ENCODE measurements at regions not wholly inside any gene's neighbourhood (a gene's known extent, or its start where the extent isn't known, plus 50 kb on each side); places are given as distances from the start of the nearest gene placed in this dataset.

DNA sequence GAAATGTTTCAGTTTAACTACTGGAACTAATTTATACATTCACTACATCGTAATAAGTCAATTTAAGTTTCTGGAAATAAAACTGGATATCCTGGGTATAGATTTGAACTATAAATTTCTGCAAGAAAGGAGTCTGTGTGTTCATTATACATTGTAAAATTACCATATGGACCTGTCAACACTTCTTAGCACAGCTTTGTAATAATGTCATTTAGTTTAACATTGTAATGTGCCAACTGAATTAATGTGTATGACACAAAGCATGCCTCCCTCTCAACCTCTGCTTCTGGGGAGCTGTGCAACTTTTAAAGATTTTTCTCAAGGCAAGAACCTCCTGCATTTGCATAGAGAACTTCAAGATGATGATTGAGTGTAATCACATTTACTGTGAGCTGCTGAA, 213.7 kb upstream of the GALNT5 start:
- H4K91ac ChIP-seq (ENCODE audit: low read depth, low read length, poor library complexity) = no peak overlapping the region
- H3K27me3 ChIP-seq (ENCODE audit: control insufficient read depth in 3 of 3, insufficient read depth in 3 of 3, low read depth in 1 of 3, low read length in 3 of 3) = no peaks in the 10 kb centered on the region
- H3K4me3 ChIP-seq (ENCODE audit: low read length in 2 of 2) = no peak overlapping the region
- no CpG with 5 or more reads among the region's 1 CpG for WGBS, 2 donors (ENCODE audit: extremely low coverage in 2 of 2, insufficient read length in 2 of 2, insufficient replicate concordance in 1 of 2)
- H2BK12ac ChIP-seq (ENCODE audit: low read length) = no peak overlapping the region
- H2BK5ac ChIP-seq (ENCODE audit: low read length) = no peak overlapping the region
- H4K8ac ChIP-seq (ENCODE audit: low read depth, low read length) = no peak overlapping the region
- H3K27ac ChIP-seq (replicated peaks; ENCODE audit: low read length) = no peak overlapping the region
- no peaks in the 10 kb centered on the region for H3K36me3 ChIP-seq (replicated peaks in 1 of 2; ENCODE audit: control insufficient read depth in 2 of 2, insufficient read depth in 2 of 2, low read length in 2 of 2)
- H3K9me3 ChIP-seq (replicated peaks in 1 of 2; ENCODE audit: control insufficient read depth in 2 of 2, insufficient read depth in 1 of 2, low read depth in 1 of 2, low read length in 2 of 2) = no peaks in the 10 kb centered on the region
- no peak overlapping the region for H3K4me2 ChIP-seq (ENCODE audit: insufficient read depth, low read length, poor library complexity, severe bottlenecking)
- no peak overlapping the region for H2BK120ac ChIP-seq (ENCODE audit: low read depth, low read length)
- no peak overlapping the region for H3K18ac ChIP-seq (ENCODE audit: low read length)
- no peak overlapping the region for H2AK5ac ChIP-seq (ENCODE audit: low read depth, low read length)
- no peak overlapping the region for H2AFZ ChIP-seq (ENCODE audit: low read length)
- no peak overlapping the region for H2BK15ac ChIP-seq (ENCODE audit: low read length)
- H3K9ac ChIP-seq (ENCODE audit: low read depth, low read length, poor library complexity) = no peak overlapping the region
- no peaks in the 10 kb centered on the region for H3K4me1 ChIP-seq (ENCODE audit: control insufficient read depth in 2 of 2, insufficient read depth in 1 of 2, low read depth in 1 of 2, low read length in 2 of 2)
- H3K79me1 ChIP-seq (ENCODE audit: low read depth, low read length) = no peaks in the 10 kb centered on the region
- DNase-seq (ENCODE audit: low spot score) = no peak
- H3K23ac ChIP-seq (ENCODE audit: low read depth, low read length, poor library complexity) = no peak overlapping the region
- H3K14ac ChIP-seq (ENCODE audit: low read length) = no peak overlapping the region
- H3K4ac ChIP-seq (ENCODE audit: low read length) = no peak overlapping the region

DNA sequence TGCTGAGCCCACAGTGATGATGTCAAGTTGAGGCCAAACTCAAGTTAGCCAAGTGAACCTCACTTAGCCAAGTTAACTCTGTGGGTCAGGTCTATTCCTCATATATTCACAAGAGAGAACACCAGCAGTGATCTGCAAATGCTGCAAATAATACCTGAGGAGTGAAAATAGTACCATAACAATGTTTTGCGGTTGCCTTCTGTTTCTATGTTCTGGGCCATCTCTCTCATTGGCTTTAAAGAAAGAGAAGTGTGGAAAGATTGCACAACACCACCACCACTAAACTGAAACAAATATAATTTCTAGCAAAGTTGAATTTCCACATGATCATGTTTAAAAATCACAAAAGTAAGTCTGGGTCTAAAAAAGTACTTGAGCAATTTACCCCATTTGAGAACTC, 211.1 kb upstream of the GALNT5 start:
- Histone ChIP-seq H2AFZ (ENCODE audit: low read length) (no peak overlapping the region), H3K4me1 (ENCODE audit: control insufficient read depth in 2 of 2, insufficient read depth in 1 of 2, low read depth in 1 of 2, low read length in 2 of 2) (no peaks in the 10 kb centered on the region), H3K9ac (ENCODE audit: low read depth, low read length, poor library complexity) (no peak overlapping the region), H3K23ac (ENCODE audit: low read depth, low read length, poor library complexity) (no peak overlapping the region), H2AK5ac (ENCODE audit: low read depth, low read length) (no peak overlapping the region), H3K4ac (ENCODE audit: low read length) (no peak overlapping the region), H2BK120ac (ENCODE audit: low read depth, low read length) (no peak overlapping the region), H2BK12ac (ENCODE audit: low read length) (no peak overlapping the region), H3K4me2 (ENCODE audit: insufficient read depth, low read length, poor library complexity, severe bottlenecking) (no peak overlapping the region), H3K4me3 (ENCODE audit: low read length in 2 of 2) (no peak overlapping the region), H3K9me3 (replicated peaks in 1 of 2; ENCODE audit: control insufficient read depth in 2 of 2, insufficient read depth in 1 of 2, low read depth in 1 of 2, low read length in 2 of 2) (no peaks in the 10 kb centered on the region), H3K27ac (replicated peaks; ENCODE audit: low read length) (no peak overlapping the region), H3K14ac (ENCODE audit: low read length) (no peak overlapping the region), H3K79me1 (ENCODE audit: low read depth, low read length) (no peaks in the 10 kb centered on the region), H3K27me3 (ENCODE audit: control insufficient read depth in 3 of 3, insufficient read depth in 3 of 3, low read depth in 1 of 3, low read length in 3 of 3) (no peaks in the 10 kb centered on the region), H3K18ac (ENCODE audit: low read length) (no peak overlapping the region), H3K36me3 (replicated peaks in 1 of 2; ENCODE audit: control insufficient read depth in 2 of 2, insufficient read depth in 2 of 2, low read length in 2 of 2) (no peaks in the 10 kb centered on the region), H4K8ac (ENCODE audit: low read depth, low read length) (no peak overlapping the region), H4K91ac (ENCODE audit: low read depth, low read length, poor library complexity) (no peak overlapping the region), H2BK15ac (ENCODE audit: low read length) (no peak overlapping the region), H2BK5ac (ENCODE audit: low read length) (no peak overlapping the region)
- no peak for DNase-seq (ENCODE audit: low spot score)
- WGBS, 2 donors (ENCODE audit: extremely low coverage in 2 of 2, insufficient read length in 2 of 2, insufficient replicate concordance in 1 of 2) = no CpG with 5 or more reads among the region's 1 CpG

DNA sequence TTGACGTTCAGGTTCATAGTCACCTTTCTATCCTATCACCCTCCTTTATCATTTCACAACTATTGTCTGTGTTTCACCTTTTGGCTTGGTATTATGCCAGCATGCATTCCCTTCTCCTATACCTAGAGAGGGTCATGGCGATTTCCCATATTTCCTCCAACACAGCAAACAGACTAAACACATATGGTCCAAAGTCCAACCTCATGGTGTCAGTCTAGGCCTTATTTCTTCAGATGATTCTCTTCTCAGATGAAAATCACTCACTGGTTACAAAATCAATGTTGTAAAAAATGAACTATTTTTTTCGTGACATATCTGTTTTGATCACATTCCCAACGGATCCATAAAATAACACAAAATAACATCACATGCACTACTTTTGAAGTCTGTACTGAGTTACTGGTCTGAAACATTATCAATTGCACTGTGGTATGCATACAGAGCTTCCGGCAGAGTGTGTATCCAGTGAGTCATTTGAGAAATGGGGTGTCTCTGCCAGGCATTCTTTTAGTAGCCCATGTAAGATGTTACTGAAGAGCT, 204.8 kb upstream of the GALNT5 start:
- H2AFZ ChIP-seq (ENCODE audit: low read length) = no peak overlapping the region
- no peak overlapping the region for H3K23ac ChIP-seq (ENCODE audit: low read depth, low read length, poor library complexity)
- H2AK5ac ChIP-seq (ENCODE audit: low read depth, low read length) = no peak overlapping the region
- H3K14ac ChIP-seq (ENCODE audit: low read length) = no peak overlapping the region
- no peak for DNase-seq (ENCODE audit: low spot score)
- no CpG with 5 or more reads among the region's 5 CpGs for WGBS, 2 donors (ENCODE audit: extremely low coverage in 2 of 2, insufficient read length in 2 of 2, insufficient replicate concordance in 1 of 2)
- H3K79me1 ChIP-seq (ENCODE audit: low read depth, low read length) = no peaks in the 10 kb centered on the region
- H3K27ac ChIP-seq (replicated peaks; ENCODE audit: low read length) = no peak overlapping the region
- no peak overlapping the region for H3K4me3 ChIP-seq (ENCODE audit: low read length in 2 of 2)
- H3K4me1 ChIP-seq (ENCODE audit: control insufficient read depth in 2 of 2, insufficient read depth in 1 of 2, low read depth in 1 of 2, low read length in 2 of 2) = no peaks in the 10 kb centered on the region
- no peak overlapping the region for H4K91ac ChIP-seq (ENCODE audit: low read depth, low read length, poor library complexity)
- no peaks in the 10 kb centered on the region for H3K9me3 ChIP-seq (replicated peaks in 1 of 2; ENCODE audit: control insufficient read depth in 2 of 2, insufficient read depth in 1 of 2, low read depth in 1 of 2, low read length in 2 of 2)
- H2BK15ac ChIP-seq (ENCODE audit: low read length) = no peak overlapping the region
- H4K8ac ChIP-seq (ENCODE audit: low read depth, low read length) = no peak overlapping the region
- H2BK120ac ChIP-seq (ENCODE audit: low read depth, low read length) = no peak overlapping the region
- no peak overlapping the region for H2BK12ac ChIP-seq (ENCODE audit: low read length)
- no peak overlapping the region for H2BK5ac ChIP-seq (ENCODE audit: low read length)
- no peak overlapping the region for H3K18ac ChIP-seq (ENCODE audit: low read length)
- no peaks in the 10 kb centered on the region for H3K27me3 ChIP-seq (ENCODE audit: control insufficient read depth in 3 of 3, insufficient read depth in 3 of 3, low read depth in 1 of 3, low read length in 3 of 3)
- no peak overlapping the region for H3K4me2 ChIP-seq (ENCODE audit: insufficient read depth, low read length, poor library complexity, severe bottlenecking)
- H3K36me3 ChIP-seq (replicated peaks in 1 of 2; ENCODE audit: control insufficient read depth in 2 of 2, insufficient read depth in 2 of 2, low read length in 2 of 2) = no peaks in the 10 kb centered on the region
- no peak overlapping the region for H3K9ac ChIP-seq (ENCODE audit: low read depth, low read length, poor library complexity)
- H3K4ac ChIP-seq (ENCODE audit: low read length) = no peak overlapping the region

DNA sequence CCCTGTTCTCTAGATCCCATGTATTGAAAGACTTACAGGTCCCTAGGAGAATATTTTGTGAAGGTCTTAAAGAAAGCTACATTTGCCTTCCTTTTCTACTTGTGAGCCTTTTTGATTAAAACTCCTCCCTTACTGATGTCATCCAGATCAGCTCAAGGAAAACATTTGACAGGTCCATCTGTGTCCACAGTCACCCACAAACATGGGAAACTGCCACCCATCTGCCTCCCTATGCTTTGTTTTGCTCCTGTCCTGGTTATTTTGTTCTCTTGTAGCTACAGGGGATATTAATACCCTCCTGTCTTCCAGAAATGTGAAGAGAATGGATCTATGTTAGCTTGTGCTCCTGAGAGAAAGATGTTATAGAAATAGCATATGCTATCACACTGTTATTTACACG, 203.6 kb upstream of the GALNT5 start:
- WGBS, 2 donors (ENCODE audit: extremely low coverage in 2 of 2, insufficient read length in 2 of 2, insufficient replicate concordance in 1 of 2) = no CpG with 5 or more reads among the region's 1 CpG
- no peak for DNase-seq (ENCODE audit: low spot score)

More for the DNA sequence above, 203.6 kb upstream of the GALNT5 start:
- H3K27me3 ChIP-seq (ENCODE audit: control insufficient read depth in 3 of 3, insufficient read depth in 3 of 3, low read depth in 1 of 3, low read length in 3 of 3) = no peaks in the 10 kb centered on the region
- H3K9me3 ChIP-seq (replicated peaks in 1 of 2; ENCODE audit: control insufficient read depth in 2 of 2, insufficient read depth in 1 of 2, low read depth in 1 of 2, low read length in 2 of 2) = no peaks in the 10 kb centered on the region
- H2BK15ac ChIP-seq (ENCODE audit: low read length) = no peak overlapping the region
- H2AFZ ChIP-seq (ENCODE audit: low read length) = no peak overlapping the region
- no peak overlapping the region for H3K23ac ChIP-seq (ENCODE audit: low read depth, low read length, poor library complexity)
- H2AK5ac ChIP-seq (ENCODE audit: low read depth, low read length) = no peak overlapping the region
- no peak overlapping the region for H2BK12ac ChIP-seq (ENCODE audit: low read length)
- no peak overlapping the region for H3K4me3 ChIP-seq (ENCODE audit: low read length in 2 of 2)
- no peak overlapping the region for H2BK120ac ChIP-seq (ENCODE audit: low read depth, low read length)
- H2BK5ac ChIP-seq (ENCODE audit: low read length) = no peak overlapping the region
- no peak overlapping the region for H3K4ac ChIP-seq (ENCODE audit: low read length)
- H3K18ac ChIP-seq (ENCODE audit: low read length) = no peak overlapping the region
- no peaks in the 10 kb centered on the region for H3K36me3 ChIP-seq (replicated peaks in 1 of 2; ENCODE audit: control insufficient read depth in 2 of 2, insufficient read depth in 2 of 2, low read length in 2 of 2)
- H3K27ac ChIP-seq (replicated peaks; ENCODE audit: low read length) = no peak overlapping the region
- H4K8ac ChIP-seq (ENCODE audit: low read depth, low read length) = no peak overlapping the region
- no peaks in the 10 kb centered on the region for H3K4me1 ChIP-seq (ENCODE audit: control insufficient read depth in 2 of 2, insufficient read depth in 1 of 2, low read depth in 1 of 2, low read length in 2 of 2)
- no peak overlapping the region for H3K4me2 ChIP-seq (ENCODE audit: insufficient read depth, low read length, poor library complexity, severe bottlenecking)
- no peaks in the 10 kb centered on the region for H3K79me1 ChIP-seq (ENCODE audit: low read depth, low read length)
- no peak overlapping the region for H3K9ac ChIP-seq (ENCODE audit: low read depth, low read length, poor library complexity)
- no peak overlapping the region for H4K91ac ChIP-seq (ENCODE audit: low read depth, low read length, poor library complexity)
- no peak overlapping the region for H3K14ac ChIP-seq (ENCODE audit: low read length)
